Astrocyte of the hippocampus (primary cell): ENCODE measurements at regions not wholly inside any gene's neighbourhood (a gene's known extent, or its start where the extent isn't known, plus 50 kb on each side); places are given as distances from the start of the nearest gene placed in this dataset.

Experiments used
- DNase-seq: peaks from one replicate; pipeline ENCODE4 v3.0.0; 2011; ENCODE audit warnings: low read depth, low spot score

DNA sequence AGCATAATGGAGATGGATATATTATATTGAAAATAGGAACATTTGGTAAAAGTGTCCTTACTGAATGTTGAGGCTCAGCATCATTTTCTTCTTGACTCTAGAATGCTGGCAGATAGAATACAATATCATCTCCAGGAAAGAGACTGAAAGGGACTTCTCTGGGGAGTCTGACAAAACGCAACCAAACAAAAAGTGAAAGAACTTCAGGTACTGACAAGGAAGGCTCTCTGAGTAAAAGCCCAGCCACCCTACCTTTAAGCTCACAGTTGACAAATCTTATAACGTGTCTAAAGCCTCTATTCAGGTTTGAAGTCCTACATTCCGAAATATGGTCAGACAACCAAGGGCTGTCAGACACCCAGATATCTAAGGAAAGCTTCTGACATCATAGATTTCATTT, 590.8 kb downstream of the SOX6 start:
- DNase-seq: no peak

DNA sequence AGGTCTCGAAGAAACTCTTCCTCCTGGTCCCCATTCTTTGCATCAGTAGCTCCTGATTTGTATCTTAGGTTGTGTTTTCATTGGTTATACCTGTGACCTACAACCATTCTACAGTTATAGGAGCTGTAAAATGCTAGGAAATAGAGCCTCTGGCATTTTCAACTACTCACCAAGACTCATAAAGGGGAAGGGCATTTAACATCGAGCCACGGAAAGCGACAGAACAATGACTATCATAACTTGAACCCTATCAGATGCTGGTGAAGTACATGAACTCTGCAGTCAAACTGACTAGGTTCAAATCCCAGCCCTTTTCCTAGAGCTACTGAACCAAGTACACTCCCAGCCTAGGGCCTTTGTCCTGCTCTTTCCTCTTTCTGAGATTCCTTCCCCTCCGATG, 588.0 kb downstream of the SOX6 start:
- no peak for DNase-seq

DNA sequence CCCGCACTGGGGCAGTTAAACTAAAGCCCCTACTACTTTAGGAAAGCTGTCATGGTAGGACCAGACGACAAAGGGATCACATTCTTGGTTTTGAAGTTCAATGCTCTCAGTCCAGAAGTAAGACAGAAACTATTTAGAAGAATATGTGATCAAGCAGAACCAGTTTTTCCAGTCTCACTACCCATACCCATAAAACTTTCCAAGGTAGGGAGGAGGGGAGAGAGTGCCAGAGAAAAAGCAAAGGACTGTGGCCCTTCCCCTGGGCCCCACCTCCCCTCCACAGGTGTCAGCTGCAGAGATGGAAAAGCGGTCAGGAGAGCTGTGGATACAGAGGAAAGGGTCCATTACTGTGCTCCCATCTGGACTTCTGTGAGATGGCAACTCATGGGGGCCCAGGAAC, 587.1 kb downstream of the SOX6 start:
- no peak for DNase-seq

DNA sequence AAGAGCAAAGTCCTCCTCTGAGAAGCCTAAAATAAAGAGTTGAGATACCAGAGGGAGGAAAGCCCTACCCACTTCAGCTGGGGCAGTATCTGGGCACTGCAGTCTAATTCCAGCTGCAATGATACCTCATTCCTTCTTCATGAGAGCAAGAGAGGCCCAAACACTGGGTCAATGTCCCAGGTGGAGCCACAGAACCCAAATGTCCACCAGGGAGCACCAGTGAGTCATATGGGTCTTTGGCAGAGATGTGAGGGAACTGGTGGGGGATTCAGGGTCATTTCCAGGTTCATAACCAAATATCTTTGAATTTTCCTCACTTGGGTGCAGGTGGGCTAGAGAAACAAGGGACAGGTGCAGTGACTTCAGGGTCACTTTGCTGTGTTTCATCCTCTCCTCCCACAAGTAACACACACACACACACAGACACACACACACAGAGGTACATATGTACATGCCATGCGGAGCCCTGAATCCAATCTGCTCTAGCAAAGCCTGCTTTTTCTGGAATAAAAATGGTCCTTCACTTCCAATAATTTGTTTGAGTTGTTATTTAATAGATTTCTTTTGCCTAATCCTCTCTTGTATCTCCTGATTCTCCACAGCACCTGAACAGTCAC, 585.4 kb downstream of the SOX6 start:
- DNase-seq: peak; percentile 65

DNA sequence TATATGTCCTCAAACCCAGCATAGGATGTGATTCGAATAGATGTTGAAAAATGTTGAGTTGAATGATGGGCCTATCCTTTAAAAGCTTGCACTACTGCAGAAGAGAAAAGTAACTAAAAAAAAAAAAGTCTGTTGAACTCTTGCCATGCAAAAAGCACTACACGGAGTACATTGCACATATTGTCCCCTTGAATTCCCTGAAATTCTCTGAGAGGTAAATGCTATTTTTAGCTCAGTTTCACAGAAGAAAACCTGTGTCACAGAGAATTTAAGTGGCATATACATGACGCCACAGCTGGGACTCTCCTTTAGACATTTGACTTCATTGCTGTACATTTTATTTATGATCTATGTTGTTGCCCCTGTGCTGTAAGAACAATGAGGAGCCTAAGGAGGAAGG, 583.8 kb downstream of the SOX6 start:
- no peak for DNase-seq

DNA sequence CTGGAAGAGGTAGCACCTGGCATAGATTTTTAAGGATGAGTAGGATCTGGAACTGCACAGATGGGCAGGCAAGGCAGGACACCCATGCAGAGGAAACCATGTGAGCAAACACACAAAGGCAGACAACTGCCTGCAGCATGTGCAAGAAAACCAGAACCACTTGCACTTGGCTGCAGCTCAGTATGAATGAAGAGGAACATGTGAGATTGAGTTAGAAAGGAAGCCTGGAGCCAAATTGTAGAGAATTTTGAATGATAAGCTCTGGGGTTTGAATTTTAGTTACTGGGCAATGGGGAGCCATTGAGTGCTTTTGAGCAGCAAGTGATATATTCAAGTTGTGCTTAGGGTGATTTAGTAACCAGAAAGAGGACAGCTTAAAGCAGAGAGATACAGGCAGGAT, 583.4 kb downstream of the SOX6 start:
- DNase-seq: no peak

DNA sequence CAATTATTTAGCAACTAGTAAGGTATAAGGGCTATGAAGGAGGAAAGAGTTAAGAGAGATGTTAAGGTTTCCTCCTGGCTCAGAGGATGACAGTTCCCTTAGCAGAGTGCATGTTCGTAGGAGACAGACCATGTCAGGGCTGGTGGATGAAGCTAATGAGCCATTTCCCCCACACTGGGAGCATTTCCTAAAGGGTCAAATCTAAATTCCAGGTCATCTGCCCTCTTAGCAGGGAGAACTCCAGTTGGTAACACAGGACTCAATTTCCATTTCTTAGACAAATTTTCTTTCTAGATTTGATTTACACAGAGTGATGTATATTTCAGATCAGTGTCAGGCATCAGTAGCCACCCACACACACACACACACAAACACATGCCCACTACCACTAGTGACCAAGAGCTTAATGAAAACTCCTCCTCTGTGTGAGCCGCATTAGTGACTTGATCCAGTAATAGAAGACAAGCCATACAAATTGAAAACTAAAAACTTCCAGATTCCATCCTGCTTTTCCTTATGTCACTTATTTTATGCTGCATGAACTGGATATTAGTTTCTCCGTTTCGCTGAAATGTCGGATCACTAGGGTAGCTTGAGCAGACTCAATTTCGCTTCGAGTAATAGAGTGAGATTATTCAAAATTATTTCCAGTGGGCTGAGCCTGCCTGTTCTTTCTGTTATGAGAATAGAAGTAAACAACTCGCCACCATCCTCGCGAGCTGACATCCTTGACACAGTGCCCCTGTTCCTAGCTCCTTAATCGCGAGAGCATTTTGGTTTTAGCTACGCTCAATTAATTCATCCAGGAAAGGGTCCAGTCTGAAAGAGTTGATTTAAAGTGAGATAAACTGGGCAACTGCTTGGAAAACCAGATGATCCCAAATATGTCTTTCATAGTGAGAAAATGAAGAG, 582.6 kb downstream of the SOX6 start:
- no peak for DNase-seq

DNA sequence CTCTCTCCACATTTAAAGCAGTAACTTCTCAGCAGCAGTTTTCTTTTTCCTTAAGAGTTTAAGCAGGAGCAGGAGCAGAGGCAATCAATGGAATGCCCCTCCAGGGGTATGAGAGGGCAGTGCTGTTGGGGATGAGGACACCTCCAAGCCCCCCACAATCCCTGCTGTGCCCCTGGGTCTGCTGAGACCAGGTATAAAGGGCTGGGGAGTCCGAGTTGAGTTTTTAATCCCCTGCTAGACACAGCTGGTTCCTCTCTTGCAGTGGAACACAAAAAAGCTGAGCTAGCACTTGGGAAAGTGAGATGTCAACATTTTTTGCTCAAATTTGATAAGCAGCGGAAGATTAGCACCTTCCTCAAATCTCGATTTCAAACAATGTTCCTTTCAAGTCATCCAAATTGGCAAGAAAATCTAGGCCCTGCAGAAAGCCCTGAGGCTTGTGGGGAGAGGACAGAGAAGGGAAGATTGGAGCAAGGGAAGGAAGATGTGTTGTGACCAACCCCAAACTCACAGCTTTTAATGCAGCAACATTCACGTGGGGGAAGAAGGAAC, 581.9 kb downstream of the SOX6 start:
- DNase-seq: no peak

DNA sequence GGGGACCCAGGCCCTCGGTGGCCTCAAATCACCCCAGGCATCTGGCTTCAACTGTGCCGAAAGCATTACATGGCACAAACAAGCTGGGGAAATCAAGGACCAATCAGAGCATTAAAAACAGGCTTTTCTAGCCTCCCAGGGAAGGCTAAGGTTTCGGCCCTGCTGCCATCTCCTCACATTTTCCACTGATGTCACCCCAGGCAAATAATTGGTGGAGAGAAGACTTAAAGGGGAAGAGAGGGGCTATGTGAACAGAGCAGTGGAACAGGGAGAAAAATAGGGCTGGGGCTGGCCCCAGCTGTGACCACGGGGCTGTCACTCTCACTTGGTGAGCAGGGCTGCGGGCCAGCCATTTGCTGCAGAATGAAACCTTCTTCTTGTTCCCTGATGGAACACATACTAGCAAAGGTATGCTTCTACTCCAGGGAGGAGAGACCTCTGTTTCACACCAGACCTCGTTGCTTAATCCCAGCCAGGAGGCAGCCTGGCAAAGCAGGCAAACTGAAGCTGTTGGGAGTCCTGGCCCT, 581.3 kb downstream of the SOX6 start:
- DNase-seq: peak; percentile 61

DNA sequence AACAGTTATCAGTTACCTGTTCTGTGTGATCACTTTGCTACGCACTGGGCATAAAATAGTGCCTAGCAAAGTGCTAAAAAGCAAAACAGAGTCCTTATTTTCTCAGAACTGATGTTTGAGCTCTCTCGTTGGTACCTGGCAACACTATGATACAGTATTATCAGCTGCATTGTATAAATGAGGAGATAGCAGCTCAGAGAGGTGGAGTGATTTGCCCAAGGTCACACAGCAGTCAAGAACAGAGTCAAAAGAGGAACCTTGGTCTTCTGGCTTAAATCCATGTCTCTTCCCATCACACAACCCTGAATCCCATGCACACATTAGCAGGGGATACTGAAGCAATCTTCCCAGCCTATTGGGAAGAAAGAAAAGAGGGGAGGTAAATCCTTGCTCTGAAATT, 580.5 kb downstream of the SOX6 start:
- DNase-seq: no peak

DNA sequence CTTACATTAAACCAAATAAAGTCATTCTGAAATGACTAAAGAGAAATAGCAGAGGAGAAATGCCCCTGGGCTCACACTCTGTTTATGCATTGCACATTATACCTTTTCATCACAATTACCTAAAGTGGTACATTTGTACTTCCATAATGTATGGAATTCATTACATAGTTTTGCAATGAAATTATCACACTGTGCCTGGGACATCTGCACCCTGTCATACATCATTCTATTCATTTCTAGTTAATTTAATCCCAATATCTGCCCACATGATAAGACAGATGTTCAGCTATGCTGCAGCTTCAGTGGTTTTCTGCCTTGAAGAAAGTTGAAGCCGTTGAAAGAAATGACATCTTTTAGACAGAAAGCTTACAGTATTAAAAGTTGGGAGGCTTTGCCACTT, 580.0 kb downstream of the SOX6 start:
- no peak for DNase-seq

DNA sequence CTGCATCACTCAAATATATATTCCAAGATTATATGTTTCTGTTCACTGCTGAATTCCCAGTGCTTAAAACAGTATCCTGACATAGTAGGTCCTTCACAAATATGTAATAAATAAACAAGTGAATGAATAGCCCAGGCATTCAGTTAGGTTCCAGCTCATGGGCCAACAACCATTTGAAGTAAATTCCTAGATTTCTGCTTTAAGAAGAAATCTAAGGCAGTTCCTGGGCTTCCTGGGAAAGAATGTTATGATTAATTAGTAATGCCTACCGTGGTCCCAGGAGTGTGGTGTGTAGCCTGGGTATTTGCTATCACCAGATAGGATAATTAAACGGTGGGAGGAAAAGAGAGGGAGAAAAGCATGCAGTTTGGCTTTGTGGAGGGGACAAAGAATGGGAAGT, 576.8 kb downstream of the SOX6 start:
- DNase-seq: peak; percentile 58

DNA sequence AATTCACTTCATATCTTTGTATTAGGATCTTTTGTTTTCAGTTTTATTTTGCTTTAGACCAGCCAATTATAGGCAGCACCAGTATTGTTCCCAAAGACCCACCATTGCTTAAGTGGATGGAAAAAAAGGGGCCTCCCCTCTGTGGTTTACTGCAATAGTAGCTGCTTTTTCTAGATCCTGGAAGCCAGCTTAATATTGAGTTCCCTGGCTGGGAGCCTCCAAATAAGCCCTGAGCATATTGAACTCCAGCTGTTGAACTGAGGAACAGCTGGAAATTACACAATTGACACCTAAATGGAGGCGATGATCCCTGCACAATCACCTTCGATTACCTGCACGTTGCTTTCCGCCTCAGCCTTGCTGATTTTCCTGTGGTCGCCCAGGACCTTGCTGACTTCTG, 576.0 kb downstream of the SOX6 start:
- no peak for DNase-seq

DNA sequence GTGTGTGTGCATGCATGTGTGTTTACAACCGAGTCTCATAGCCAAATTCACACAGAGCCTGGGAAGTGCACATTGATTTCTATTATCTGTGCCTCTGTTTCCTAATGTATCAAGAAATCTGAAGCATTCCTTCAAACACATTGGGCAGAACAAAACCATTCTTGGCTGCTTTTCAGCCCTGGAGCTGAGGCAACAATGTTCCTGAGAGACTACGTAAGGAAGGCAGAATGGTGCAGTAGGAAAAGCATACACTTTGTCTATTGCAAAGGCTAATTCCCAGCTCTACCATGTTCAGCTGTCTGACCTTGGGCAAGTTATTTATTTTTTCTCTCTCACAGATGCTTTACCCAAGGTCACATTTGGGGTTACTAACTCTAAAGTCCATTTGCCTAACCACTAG, 575.5 kb downstream of the SOX6 start:
- DNase-seq: peak; percentile 66

DNA sequence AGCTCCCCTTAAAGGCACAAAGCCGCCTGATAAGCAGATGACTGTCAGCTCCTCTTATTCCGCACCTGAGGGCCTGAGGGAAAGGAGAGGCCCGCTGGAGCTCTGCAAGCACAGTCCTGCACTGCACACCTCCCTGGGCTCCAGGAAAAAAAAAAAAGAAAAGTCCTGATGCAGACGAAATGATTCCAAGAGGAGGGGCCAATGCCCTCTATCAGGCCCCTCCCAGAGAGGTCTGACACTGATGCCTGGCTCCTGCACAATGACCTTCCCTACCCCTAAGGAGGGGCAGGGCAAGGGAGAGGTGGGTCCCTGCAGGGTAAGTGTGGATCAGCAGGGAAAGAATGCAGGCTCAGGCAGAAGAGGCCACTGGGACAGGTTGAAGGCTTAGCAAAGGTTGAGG, 572.7 kb downstream of the SOX6 start:
- no peak for DNase-seq

DNA sequence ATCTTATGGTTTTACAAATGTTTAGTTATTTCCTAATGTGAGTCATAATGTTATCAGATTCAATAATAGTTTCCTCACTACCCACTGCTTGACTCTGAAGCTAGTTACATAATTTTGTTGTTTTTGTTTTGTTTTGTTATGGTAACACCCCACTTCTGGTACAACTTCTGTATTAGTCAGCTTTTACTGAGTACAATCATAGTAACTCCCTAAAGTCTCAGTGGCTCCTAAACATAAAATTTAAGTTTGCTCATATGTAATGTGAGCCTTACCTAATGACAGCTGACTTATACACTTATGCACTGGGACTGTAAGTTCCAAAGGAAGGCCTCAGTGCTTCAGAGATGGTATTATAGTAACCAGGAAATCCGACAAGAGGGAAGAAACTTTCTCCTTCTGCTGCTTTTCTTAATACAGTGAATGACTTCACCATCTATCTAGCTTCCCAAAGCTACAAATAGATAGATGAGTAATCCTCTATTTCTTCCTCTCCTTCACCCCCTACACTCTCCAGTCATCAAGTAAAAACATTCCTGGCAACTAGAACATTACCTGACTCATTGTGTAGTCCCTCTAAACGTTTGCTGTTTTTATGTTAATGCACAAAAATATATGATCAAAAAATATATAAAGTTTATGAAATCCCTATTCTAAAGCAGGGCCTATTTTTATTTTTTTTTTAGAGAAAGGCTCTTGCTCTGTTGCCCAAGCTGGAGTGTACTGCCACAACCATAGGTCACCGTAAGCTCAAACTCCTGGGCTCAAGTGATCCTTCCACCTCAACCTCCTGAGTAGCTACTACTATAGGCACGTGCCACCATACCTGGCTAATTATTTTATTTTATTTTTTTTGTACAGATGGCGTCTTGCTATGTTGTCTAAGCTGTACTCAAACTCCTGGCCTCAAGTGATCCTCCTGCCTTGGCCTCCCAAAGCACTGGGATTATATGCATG, 563.0 kb downstream of the SOX6 start:
- DNase-seq: peak; percentile 55

DNA sequence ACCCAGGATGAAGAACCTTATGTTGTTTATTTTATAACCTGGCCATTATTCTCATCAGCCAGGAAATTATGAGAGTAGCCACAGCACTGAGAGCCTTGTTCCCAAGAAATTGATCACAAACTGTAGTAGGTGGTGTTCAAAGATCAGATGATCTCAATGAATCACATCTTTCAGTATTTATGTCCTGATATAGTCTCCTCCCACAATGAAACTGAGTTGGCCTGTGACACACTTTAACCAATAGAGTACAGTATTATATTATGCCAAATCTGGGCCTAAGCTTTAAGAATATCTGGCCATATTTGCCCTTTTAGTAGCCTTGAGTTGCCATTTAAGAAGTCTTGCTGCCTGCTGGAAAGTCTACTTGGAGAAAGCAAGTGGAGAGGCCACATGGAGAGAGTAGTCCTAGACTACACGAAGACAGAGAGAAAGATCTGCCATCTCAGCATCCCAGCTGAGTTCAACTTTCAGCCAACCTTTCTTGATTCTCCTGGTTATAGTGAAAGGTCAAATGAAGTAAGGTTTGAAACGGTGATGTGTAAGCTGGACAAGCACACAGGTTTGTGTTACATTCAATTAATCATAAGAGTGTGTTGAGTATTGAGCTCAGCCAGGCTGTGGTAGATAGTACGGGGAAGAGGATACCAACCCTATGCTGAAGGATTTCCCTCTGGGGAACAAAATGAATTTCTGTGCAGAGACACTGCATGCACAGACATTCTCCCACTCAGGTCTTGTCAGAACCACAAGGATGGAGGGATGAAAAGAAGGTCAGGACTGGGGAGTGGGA, 561.8 kb downstream of the SOX6 start:
- DNase-seq: no peak

DNA sequence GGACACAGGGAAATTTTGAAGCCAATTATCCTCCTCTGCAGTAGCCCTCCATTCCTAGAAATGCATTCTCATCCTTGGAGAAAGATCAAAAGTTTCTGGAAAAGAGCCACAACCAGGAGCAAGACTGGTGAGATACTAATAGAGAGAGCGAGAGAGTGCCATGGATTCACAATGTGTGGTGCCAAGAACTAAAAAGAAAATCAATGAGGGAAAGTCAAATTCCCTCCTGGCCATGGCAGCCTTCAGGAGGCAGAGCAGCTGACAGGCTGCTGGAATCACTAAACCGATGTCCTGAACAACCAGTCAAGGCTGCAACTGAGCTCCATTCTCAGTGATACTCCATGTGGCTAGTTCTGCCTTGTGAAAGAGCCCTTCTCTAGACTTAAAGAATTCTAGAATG, 561.0 kb downstream of the SOX6 start:
- no peak for DNase-seq

DNA sequence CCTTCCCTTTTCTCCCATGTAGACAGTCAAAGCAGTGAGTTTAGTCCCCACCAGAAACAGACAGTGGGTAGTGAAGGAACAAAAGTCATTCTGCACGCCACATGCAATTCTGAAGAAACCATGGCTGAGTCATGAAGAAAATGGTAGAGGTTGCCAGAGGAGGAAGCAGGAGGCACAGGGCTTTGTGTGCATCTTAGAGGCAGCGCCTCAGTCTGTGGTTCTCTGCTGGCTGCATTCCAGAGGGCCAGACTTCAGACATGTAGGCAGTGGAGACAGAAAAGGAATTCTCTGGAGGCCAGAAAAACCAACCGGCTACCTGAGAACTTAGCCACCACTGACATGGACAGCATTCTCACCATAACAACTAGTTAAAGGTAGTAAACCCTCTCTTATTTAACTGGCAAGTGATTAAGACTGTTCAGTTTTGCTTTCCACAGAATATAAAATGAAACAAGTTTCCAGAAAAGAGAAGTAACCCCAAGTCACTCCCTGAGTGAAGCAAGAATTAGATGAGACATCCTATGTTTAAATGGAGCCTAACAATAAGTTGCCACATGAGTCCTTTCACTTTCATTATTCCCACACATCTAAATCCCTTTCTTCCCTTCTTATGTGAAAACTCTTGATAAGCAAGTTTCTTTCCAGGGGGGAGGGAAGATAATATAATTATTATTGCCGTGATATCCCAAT, 556.1 kb downstream of the SOX6 start:
- peak; percentile 96 for DNase-seq

DNA sequence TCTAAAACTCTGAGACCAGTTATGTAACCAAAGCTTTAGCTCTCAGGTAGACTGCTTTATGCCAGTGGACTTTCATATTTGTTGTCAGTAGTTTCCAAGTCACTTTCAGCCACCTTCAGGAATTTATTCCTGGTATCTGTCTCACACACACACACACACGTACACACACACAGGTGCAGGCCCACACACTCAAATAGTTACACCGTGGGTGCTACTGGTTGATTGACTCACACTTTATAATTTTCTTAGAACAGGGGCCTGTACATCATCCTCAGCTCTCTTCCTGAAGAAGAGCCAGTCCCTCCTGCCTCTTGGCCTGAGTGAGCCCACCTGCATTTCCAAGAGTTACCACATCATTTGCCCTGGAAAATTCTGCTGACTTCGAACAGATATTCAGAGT, 555.2 kb downstream of the SOX6 start:
- DNase-seq: no peak
